Testis (tissue), 2 donors: ENCODE measurements at regions not wholly inside any gene's neighbourhood (a gene's known extent, or its start where the extent isn't known, plus 50 kb on each side); places are given as distances from the start of the nearest gene placed in this dataset.

Experiments used
- DNase-seq: peaks from one replicate; pipeline ENCODE4 v3.0.0-alpha.2; 2019
- H3K27ac ChIP-seq, 2 donors: fragments of 200-600 bp; sonication (generic); one replicate each; pipeline ENCODE4 v1.5.1; 2019
- H3K27me3 ChIP-seq: fragments of 200-600 bp; sonication (generic); one replicate; pipeline ENCODE4 v1.5.1; 2019
- H3K36me3 ChIP-seq: fragments of 200-600 bp; sonication (generic); one replicate; pipeline ENCODE4 v1.5.1; 2017; ENCODE audit warnings: low read depth; ENCODE audit errors: missing control alignments
- H3K4me1 ChIP-seq: fragments of 200-600 bp; sonication (generic); one replicate; pipeline ENCODE4 v1.5.1; 2019
- H3K4me3 ChIP-seq, 2 donors: fragments of 200-600 bp; sonication (generic); one replicate each; pipeline ENCODE4 v1.5.1; 2017 to 2019
- H3K9me3 ChIP-seq: fragments of 200-600 bp; sonication (generic); one replicate; pipeline ENCODE4 v1.5.1; 2017
- POLR2A ChIP-seq: fragments of 450-650 bp; IDR thresholded peaks from one replicate; pipeline ENCODE4 v1.6.1; 2017; ENCODE audit warnings: antibody characterized with exemption, mild to moderate bottlenecking, moderate library complexity
- WGBS, 2 donors: methylation state at CpG; one replicate each; pipeline ENCODE4 v1.1.5; 2018; 5-methylcytosine and 5-hydroxymethylcytosine counted together
- intact Hi-C: fragments of 100-400 bp; cut with DNase I; formaldehyde crosslinking; loops from one replicate; pipeline ENCODE4 v1.15.1; 2023; ENCODE audit warnings: low total_unique reads
- TF ChIP-seq, protein P1 (sequence below), 3 experiments: fragments of 450-650 bp in 2 of 3; fragments of 200-600 bp in 1 of 3; sonication (generic) in 1 of 3; IDR thresholded peaks; one replicate each; pipeline ENCODE4 v1.5.1; 2016 to 2019; ENCODE audit warnings: antibody characterized with exemption in 3 of 3, mild to moderate bottlenecking in 2 of 3, moderate library complexity in 1 of 3

DNA sequence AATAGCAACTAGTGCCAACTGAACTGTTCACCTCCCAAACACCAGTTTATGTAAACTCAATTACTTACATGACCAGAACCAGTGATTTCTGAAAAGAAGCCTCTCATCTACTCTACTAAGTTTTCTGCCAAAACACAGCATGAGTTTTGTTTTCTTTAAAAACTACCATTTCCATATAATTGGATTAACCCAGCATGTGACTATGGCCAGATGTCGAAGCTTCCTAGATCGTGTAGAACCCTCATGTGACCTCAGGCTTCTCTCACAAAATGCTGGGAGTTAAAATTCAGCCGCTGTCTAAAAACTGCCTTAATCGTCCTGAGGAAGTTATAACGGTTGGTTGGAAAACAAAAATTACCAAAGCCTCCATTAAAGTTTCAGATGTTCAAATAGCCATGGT is 303.5 kb downstream of the IRX1 start:
- Histone ChIP-seq H3K9me3 (no peaks in the 10 kb centered on the region), H3K4me1 (no peaks in the 10 kb centered on the region), H3K36me3 (no peaks in the 10 kb centered on the region), H3K27me3 (no peaks in the 10 kb centered on the region), H3K27ac (no peak overlapping the region), H3K4me3 (no peak overlapping the region)
- 72 to 74% methylated on average over 5 of the region's 5 CpGs for WGBS, 2 donors
- intact Hi-C loops: no loop called here
- DNase-seq: no peak
- TF ChIP-seq POLR2A: no peak
- TF ChIP-seq, protein P1, sequence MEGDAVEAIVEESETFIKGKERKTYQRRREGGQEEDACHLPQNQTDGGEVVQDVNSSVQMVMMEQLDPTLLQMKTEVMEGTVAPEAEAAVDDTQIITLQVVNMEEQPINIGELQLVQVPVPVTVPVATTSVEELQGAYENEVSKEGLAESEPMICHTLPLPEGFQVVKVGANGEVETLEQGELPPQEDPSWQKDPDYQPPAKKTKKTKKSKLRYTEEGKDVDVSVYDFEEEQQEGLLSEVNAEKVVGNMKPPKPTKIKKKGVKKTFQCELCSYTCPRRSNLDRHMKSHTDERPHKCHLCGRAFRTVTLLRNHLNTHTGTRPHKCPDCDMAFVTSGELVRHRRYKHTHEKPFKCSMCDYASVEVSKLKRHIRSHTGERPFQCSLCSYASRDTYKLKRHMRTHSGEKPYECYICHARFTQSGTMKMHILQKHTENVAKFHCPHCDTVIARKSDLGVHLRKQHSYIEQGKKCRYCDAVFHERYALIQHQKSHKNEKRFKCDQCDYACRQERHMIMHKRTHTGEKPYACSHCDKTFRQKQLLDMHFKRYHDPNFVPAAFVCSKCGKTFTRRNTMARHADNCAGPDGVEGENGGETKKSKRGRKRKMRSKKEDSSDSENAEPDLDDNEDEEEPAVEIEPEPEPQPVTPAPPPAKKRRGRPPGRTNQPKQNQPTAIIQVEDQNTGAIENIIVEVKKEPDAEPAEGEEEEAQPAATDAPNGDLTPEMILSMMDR (IDR thresholded peaks at IDR 0.05): no peak

DNA sequence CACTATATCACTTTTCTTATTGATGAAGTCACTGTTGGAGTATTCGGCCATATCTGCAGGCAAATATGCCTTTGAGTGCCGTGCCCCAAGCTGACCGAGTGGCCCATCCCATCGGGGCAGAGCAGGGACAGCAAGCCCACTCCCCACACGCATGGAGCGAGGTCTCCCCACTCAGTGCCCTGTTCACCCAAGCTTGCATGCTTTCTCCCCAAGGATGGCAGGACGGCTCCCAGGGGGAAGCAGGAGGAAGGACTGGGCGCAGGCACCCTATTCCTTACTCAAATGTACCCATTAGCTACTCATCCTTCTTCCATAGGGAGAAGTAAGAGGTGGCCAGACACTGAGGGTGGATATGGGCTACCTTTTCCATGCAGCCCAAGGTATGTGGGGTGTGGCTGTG is 309.0 kb downstream of the IRX1 start:
- Histone ChIP-seq H3K27ac (no peak overlapping the region), H3K36me3 (no peaks in the 10 kb centered on the region), H3K9me3 (no peaks in the 10 kb centered on the region), H3K4me1 (no peaks in the 10 kb centered on the region), H3K27me3 (no peaks in the 10 kb centered on the region), H3K4me3 (no peak overlapping the region)
- intact Hi-C loops: no loop called here
- WGBS, 2 donors: 74 to 90% methylated on average over 6 to 8 of the region's 8 CpGs
- DNase-seq: no peak
- TF ChIP-seq, protein P1 (IDR thresholded peaks at IDR 0.05): no peak
- no peak for TF ChIP-seq POLR2A

DNA sequence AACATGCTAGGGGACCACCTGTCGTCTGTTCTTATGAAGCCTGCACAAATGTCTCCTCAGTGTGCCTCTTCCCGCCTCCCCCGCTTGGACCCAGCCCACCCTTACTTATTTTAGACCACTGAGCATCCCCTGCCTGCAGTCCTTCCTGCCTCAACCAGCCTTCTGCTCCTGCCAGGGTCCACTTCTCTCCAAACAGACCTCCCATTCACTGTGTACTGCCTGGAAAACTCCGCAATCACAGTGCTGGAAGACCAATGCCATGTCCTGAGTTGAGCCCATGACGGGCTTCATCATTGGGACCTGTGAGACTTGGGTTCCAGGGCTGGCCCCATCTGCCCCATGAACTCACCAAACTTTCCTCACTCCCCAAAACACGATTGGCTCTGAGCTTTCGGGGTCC is 309.4 kb downstream of the IRX1 start:
- TF ChIP-seq, protein P1 (IDR thresholded peaks at IDR 0.05): no peak
- no peak for TF ChIP-seq POLR2A
- intact Hi-C loops: no loop called here
- Histone ChIP-seq H3K4me3 (no peak overlapping the region), H3K27ac (no peak overlapping the region), H3K27me3 (no peaks in the 10 kb centered on the region), H3K4me1 (no peaks in the 10 kb centered on the region), H3K36me3 (no peaks in the 10 kb centered on the region), H3K9me3 (no peaks in the 10 kb centered on the region)
- DNase-seq: no peak
- WGBS, 2 donors: 71 to 87% methylated on average over 7 of the region's 7 CpGs

DNA sequence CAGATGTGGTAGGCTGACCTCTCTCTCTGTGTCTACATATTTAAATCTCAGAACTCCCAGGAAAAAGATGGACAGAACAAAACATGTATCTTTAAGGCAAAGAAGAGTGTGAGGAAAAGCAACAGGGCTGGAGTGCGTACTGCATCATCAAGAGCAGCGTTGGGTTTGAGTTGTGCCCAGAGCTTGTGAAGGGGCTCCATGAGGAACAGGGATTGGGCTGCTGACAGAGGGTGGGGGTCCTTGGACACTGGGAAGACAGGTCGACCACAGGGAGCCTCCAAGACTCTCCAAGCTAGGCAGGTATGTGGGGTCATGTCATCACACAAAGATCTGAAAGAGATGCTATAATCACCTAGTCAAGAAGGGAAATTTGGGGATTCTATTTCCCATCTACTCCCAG is 309.9 kb downstream of the IRX1 start:
- 59 to 74% methylated on average over 3 of the region's 3 CpGs for WGBS, 2 donors
- DNase-seq: no peak
- Histone ChIP-seq H3K36me3 (no peaks in the 10 kb centered on the region), H3K4me3 (no peak overlapping the region), H3K4me1 (no peaks in the 10 kb centered on the region), H3K9me3 (no peaks in the 10 kb centered on the region), H3K27me3 (no peaks in the 10 kb centered on the region), H3K27ac (no peak overlapping the region)
- TF ChIP-seq, protein P1 (IDR thresholded peaks at IDR 0.05): no peak
- TF ChIP-seq POLR2A: no peak
- intact Hi-C loops: no loop called here

DNA sequence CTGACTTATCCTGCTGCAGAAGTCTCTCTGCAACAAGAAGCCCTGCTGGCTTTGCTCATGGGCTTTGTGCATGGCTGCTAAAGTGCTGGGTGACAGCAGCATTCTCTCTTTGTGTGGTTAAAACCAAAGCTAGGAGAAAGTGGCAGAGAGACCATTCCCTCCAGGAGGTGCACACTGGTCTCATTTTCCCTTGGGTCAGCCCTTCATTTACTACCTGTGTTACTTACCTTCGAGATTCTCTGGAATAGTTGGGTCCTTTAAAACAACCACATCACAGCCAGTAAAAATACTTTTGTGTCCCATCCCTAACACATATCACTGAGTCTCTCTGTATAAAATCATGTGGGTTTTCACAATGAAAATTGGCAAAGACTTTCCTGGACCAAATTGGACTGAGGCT is 315.5 kb downstream of the IRX1 start:
- no peaks in the 10 kb centered on the region for H3K9me3 ChIP-seq
- intact Hi-C loops: no loop called here
- no peaks in the 10 kb centered on the region for H3K36me3 ChIP-seq
- no peak overlapping the region for H3K27ac ChIP-seq
- no peaks in the 10 kb centered on the region for H3K27me3 ChIP-seq
- 74 to 85% methylated on average over 1 of the region's 1 CpG for WGBS, 2 donors
- H3K4me1 ChIP-seq: no peaks in the 10 kb centered on the region
- no peak overlapping the region for H3K4me3 ChIP-seq
- TF ChIP-seq, protein P1 (IDR thresholded peaks at IDR 0.05): no peak
- TF ChIP-seq POLR2A: no peak
- no peak for DNase-seq
